Endodermal cell (in vitro differentiated cells): ENCODE measurements at regions not wholly inside any gene's neighbourhood (a gene's known extent, or its start where the extent isn't known, plus 50 kb on each side); places are given as distances from the start of the nearest gene placed in this dataset.

Source experiments
- DNase-seq: peaks from one replicate; pipeline ENCODE4 v3.0.0-alpha.2; 2017
- H3K27ac ChIP-seq: 2 replicates; pipeline ENCODE4 v1.5.1; 2013; ENCODE audit warnings: mild to moderate bottlenecking, low read depth, low read length, moderate library complexity
- H3K27me3 ChIP-seq: 2 replicates; pipeline ENCODE4 v1.6.1; 2013; ENCODE audit warnings: mild to moderate bottlenecking, low read length, moderate library complexity; ENCODE audit not compliant: insufficient read depth, control insufficient read depth, poor library complexity, severe bottlenecking
- H3K36me3 ChIP-seq: 2 replicates; pipeline ENCODE4 v1.7.0; 2013; ENCODE audit warnings: mild to moderate bottlenecking, low read length, moderate library complexity; ENCODE audit not compliant: control insufficient read depth, insufficient read depth
- H3K4me1 ChIP-seq: one replicate; pipeline ENCODE4 v1.7.0; 2013; ENCODE audit warnings: low read length; ENCODE audit not compliant: control insufficient read depth, insufficient read depth
- H3K4me3 ChIP-seq: 2 replicates; pipeline ENCODE4 v1.5.1; 2013; ENCODE audit warnings: mild to moderate bottlenecking, low read length, moderate library complexity
- H3K9ac ChIP-seq: 2 replicates; pipeline ENCODE4 v1.6.1; 2013; ENCODE audit warnings: mild to moderate bottlenecking, low read length, moderate library complexity; ENCODE audit not compliant: poor library complexity, severe bottlenecking; ENCODE audit errors: extremely low read depth
- H3K9me3 ChIP-seq: 2 replicates; pipeline ENCODE4 v1.6.1; 2013; ENCODE audit warnings: mild to moderate bottlenecking, low read length, moderate library complexity; ENCODE audit not compliant: control insufficient read depth
- H3K27ac Mint-ChIP-seq: 2 replicates; pipeline ENCODE4 v1.8.0; 2020; ENCODE audit warnings: mixed read lengths
- H3K27me3 Mint-ChIP-seq: 2 replicates; pipeline ENCODE4 v1.8.0; 2021; ENCODE audit warnings: mild to moderate bottlenecking, mixed read lengths; ENCODE audit not compliant: insufficient read depth
- H3K36me3 Mint-ChIP-seq: 2 replicates; pipeline ENCODE4 v1.8.0; 2020; ENCODE audit warnings: low read depth, mixed read lengths
- H3K4me1 Mint-ChIP-seq: 2 replicates; pipeline ENCODE4 v1.8.0; 2020; ENCODE audit warnings: mixed read lengths
- H3K4me3 Mint-ChIP-seq: 2 replicates; pipeline ENCODE4 v1.8.0; 2020; ENCODE audit warnings: mild to moderate bottlenecking, moderate library complexity, mixed read lengths
- H3K9me3 Mint-ChIP-seq: 2 replicates; pipeline ENCODE4 v1.8.0; 2020; ENCODE audit warnings: mild to moderate bottlenecking, mixed read lengths
- WGBS, 2 experiments: methylation state at CpG; one replicate each; pipeline versions ENCODE4 v1.1.5 to v1.1.7; 2013; ENCODE audit warnings: missing lambda C conversion rate in 2 of 2, mixed read lengths in 1 of 2; ENCODE audit not compliant: insufficient coverage in 1 of 2, insufficient read length in 1 of 2; 5-methylcytosine and 5-hydroxymethylcytosine counted together
- TF ChIP-seq, protein P1 (sequence below): fragments of 200-600 bp; sonication (generic); conservative IDR thresholded peaks from 2 replicates; pipeline ENCODE4 v1.5.0; 2021; ENCODE audit warnings: antibody characterized with exemption, mild to moderate bottlenecking

DNA sequence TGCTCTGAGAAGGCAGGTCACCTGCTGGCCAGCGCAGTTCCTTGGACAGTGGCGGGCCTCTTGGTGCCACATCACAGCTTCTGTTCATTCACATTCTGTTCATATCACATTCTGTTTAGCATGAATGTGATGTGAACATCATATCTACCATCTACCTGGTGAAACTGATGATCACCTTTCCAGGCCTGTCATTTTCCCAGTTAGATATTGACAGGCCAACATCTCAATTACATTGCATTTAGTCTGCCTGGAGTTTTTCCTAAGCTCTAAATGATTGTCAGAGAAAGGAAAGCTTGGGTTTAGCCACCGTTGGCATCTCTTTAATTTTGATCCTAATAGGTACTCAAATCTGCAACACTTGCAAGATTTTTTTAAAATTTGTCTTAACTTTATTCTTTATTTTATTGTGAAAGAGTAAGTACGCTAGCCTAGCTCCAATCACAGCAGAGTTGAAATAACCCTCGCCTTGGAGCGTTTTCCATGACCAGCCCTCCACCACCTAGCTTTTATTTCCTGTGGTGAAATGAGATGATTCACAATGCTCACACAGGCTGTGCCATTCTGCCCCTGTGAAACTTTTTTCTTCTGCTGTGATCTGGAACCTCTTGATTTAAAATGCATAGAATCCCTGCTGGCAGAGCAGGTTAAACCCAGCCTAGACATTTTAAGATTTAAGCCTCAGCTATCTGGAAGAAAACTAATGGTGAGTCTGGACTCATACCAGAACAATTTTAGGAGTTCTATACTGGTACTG is 225.0 kb downstream of the ESM1 start:
- DNase-seq = no peak
- H3K4me3 Mint-ChIP-seq = no peak overlapping the region
- H3K4me1 ChIP-seq = no peaks in the 10 kb centered on the region
- H3K27ac Mint-ChIP-seq = no peak overlapping the region
- no peaks in the 10 kb centered on the region for H3K9me3 Mint-ChIP-seq
- no peak overlapping the region for H3K9ac ChIP-seq
- H3K27me3 ChIP-seq = no peaks in the 10 kb centered on the region
- peaks cover 16% of the 10 kb centered on the region for H3K27me3 Mint-ChIP-seq
- H3K36me3 ChIP-seq = no peaks in the 10 kb centered on the region
- H3K9me3 ChIP-seq = no peaks in the 10 kb centered on the region
- no peak overlapping the region for H3K4me3 ChIP-seq
- TF ChIP-seq, protein P1, sequence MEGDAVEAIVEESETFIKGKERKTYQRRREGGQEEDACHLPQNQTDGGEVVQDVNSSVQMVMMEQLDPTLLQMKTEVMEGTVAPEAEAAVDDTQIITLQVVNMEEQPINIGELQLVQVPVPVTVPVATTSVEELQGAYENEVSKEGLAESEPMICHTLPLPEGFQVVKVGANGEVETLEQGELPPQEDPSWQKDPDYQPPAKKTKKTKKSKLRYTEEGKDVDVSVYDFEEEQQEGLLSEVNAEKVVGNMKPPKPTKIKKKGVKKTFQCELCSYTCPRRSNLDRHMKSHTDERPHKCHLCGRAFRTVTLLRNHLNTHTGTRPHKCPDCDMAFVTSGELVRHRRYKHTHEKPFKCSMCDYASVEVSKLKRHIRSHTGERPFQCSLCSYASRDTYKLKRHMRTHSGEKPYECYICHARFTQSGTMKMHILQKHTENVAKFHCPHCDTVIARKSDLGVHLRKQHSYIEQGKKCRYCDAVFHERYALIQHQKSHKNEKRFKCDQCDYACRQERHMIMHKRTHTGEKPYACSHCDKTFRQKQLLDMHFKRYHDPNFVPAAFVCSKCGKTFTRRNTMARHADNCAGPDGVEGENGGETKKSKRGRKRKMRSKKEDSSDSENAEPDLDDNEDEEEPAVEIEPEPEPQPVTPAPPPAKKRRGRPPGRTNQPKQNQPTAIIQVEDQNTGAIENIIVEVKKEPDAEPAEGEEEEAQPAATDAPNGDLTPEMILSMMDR = no peak
- no peaks in the 10 kb centered on the region for H3K36me3 Mint-ChIP-seq
- 85 to 88% methylated on average over 4 to 6 of the region's 6 CpGs for WGBS, 2 experiments
- H3K4me1 Mint-ChIP-seq = peaks cover 8% of the 10 kb centered on the region
- H3K27ac ChIP-seq = no peak overlapping the region

GRCh38 chr5:54758038-54758437 is 227.4 kb downstream of the ESM1 start:
- H3K9ac ChIP-seq = no peak overlapping the region
- Mint-ChIP-seq H3K27ac (no peak overlapping the region), H3K4me1 (peaks cover 16% of the 10 kb centered on the region), H3K4me3 (no peak overlapping the region), H3K36me3 (no peaks in the 10 kb centered on the region), H3K27me3 (peaks cover 16% of the 10 kb centered on the region), H3K9me3 (no peaks in the 10 kb centered on the region)
- 88 to 97% methylated on average over 3 to 4 of the region's 4 CpGs for WGBS, 2 experiments
- no peak for DNase-seq
- H3K36me3 ChIP-seq = no peaks in the 10 kb centered on the region
- H3K9me3 ChIP-seq = no peaks in the 10 kb centered on the region
- no peak overlapping the region for H3K4me3 ChIP-seq
- H3K27ac ChIP-seq = no peak overlapping the region
- peaks cover 5% of the 10 kb centered on the region for H3K4me1 ChIP-seq
- TF ChIP-seq, protein P1 = no peak
- H3K27me3 ChIP-seq = no peaks in the 10 kb centered on the region

GRCh38 chr5:54757541-54757940 is 227.9 kb downstream of the ESM1 start:
- no peak overlapping the region for H3K27ac ChIP-seq

More at GRCh38 chr5:54757541-54757940, 227.9 kb downstream of the ESM1 start:
- H3K4me1 Mint-ChIP-seq = peaks cover 16% of the 10 kb centered on the region
- H3K9ac ChIP-seq = no peak overlapping the region
- peaks cover 16% of the 10 kb centered on the region for H3K27me3 Mint-ChIP-seq
- no peaks in the 10 kb centered on the region for H3K36me3 ChIP-seq
- H3K27ac Mint-ChIP-seq = no peak overlapping the region
- no peak overlapping the region for H3K4me3 Mint-ChIP-seq
- H3K4me1 ChIP-seq = peaks cover 5% of the 10 kb centered on the region
- H3K36me3 Mint-ChIP-seq = no peaks in the 10 kb centered on the region
- H3K9me3 ChIP-seq = no peaks in the 10 kb centered on the region
- TF ChIP-seq, protein P1 = no peak
- no peaks in the 10 kb centered on the region for H3K9me3 Mint-ChIP-seq
- 98% methylated on average over 3 of the region's 3 CpGs; no CpG with 5 or more reads in 1 of the 2 experiments for WGBS, 2 experiments
- DNase-seq = no peak
- no peak overlapping the region for H3K4me3 ChIP-seq
- H3K27me3 ChIP-seq = no peaks in the 10 kb centered on the region
